Stromal cell of bone marrow (primary cell): ENCODE measurements at regions not wholly inside any gene's neighbourhood (a gene's known extent, or its start where the extent isn't known, plus 50 kb on each side); places are given as distances from the start of the nearest gene placed in this dataset.
"Not testable (repeated sequence)": the region's sequence is repeated elsewhere in the genome, so short reads cannot be mapped to it uniquely, and the experiment has no call there.

Source experiments
- DNase-seq: peaks from one replicate; pipeline ENCODE4 v3.0.0-alpha.2; 2012; ENCODE audit warnings: low read depth

DNA sequence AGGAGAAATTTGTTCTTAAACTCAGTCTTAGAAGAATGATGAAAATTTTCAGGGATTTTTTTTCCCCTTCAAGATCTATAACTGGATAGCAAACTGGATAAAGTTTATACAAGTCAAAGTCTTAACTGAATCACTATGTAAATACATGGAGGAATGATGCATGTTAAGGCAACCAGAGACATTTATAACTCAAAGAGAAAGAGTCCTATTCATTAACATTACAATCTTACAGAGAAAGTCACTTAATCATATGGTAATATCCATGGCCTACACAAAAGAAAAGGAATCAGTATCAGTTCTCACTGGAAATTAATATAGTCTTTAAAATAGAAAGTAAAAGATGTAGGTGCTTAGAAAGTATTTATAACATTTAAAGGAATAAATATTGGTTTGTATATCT lies 869.1 kb downstream of the TBL1XR1 start:
- DNase-seq = no peak

GRCh38 chr3:176326894-176327490 lies 870.3 kb downstream of the TBL1XR1 start:
- DNase-seq = not testable (repeated sequence)

GRCh38 chr3:176321532-176321931 lies 875.8 kb downstream of the TBL1XR1 start:
- not testable (repeated sequence) for DNase-seq

GRCh38 chr3:176321099-176321498 lies 876.2 kb downstream of the TBL1XR1 start:
- no peak for DNase-seq

DNA sequence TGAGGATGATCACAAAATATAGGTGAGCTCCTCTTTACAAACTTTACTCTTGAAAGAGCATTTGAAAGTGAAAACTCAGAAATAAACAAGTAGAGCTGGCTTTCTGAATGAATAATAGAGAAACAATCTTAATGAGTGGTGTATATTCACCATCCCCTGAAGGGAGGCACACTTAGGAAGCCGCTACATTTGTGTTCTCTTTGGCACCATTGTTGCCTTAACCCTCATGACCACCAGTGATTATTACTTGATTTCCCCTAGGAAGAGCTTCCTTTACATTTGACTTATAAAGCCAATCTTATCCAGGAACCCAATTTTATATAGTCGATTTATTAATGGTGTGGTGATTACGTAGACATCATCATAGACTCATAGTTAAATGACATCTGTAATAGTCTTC lies 883.9 kb downstream of the TBL1XR1 start:
- DNase-seq = no peak

GRCh38 chr3:176310641-176311040 lies 886.6 kb downstream of the TBL1XR1 start:
- no peak for DNase-seq

GRCh38 chr3:176302271-176302670 lies 895.0 kb downstream of the TBL1XR1 start:
- no peak for DNase-seq

DNA sequence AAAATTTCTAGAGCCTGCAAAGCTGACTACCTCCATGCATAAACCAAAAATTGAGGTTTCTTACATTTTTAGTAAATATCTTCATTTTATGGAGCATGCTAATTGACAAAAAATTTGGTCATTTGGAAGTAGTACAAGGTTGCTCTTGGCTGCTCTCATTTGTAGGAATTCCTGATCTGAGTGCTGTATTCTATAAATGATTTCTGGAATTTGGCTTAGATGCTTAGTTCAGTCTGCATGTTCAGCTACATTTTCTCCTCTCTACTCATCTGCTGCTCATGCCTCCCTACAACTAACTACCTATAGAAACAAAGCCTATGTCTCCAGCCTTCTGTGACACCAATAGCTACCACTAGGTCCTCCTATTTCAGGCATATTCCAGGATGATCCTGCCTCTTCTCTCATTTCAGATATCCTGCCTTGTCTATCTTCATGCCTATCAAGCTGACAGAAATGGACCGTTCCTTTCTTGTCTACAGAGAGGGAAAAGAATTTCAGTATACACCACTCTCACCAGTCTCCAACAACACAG lies 901.1 kb downstream of the TBL1XR1 start:
- DNase-seq = no peak

GRCh38 chr3:176293276-176293675 lies 904.0 kb downstream of the TBL1XR1 start:
- peak; percentile 9 for DNase-seq

GRCh38 chr3:176286476-176287085 lies 910.7 kb downstream of the TBL1XR1 start:
- peak; percentile 11 for DNase-seq

DNA sequence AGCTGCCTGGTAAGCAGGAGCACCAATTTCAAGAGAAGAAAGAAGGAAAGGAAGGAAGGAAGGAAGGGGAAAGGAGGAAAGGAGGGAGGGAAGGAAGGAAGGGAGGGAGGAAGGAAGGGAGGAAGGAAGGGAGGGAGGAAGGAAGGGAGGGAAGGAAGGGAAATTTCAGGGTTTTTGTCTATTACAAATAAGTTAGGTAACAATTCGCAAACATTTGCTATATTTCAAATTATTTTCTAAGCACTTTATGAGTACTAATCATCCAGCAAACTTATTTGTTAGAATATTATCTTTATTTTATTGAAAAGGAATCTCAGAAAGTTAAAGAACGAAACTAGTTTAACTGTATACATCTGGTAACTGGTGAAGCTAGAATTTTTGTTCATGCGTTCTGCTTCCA lies 921.7 kb downstream of the TBL1XR1 start:
- DNase-seq = no peak

DNA sequence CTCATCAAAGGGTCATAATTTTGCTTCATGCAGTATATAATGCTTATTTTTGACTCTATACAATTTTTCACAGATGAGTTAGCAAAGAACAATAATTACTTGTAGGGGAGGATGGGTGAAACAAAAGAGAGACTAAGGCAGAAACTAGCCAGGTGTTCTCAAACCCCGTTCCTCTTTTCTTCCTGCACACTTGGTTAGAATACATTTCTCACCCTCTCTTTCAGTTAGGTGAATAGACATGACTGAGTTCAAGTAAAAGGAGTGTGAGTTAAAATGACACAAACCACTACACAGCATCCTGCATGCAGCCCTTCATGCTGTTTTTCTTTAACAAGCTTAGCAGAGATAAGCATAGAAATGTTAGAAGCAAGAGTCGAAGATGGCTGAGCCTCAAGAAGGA lies 922.2 kb downstream of the TBL1XR1 start:
- no peak for DNase-seq

DNA sequence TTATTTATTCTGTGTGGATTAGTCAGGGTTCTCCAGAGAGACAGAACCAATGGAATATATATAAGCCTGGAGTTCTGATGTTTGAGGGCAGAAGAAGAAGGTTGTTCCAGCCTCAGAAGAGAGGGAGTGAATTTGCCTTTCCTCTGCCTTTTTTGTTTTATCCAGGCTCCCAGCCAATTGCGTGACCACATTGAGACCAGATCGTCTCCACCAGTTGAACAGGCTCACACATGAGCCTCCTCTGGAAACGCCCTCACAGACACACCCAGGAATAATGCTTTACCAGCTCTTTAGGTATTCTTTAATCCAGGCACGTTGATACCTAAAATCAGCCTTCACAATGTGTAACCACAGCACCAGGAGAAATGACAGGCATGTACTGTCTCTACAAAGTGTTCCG lies 923.1 kb downstream of the TBL1XR1 start:
- DNase-seq = no peak

DNA sequence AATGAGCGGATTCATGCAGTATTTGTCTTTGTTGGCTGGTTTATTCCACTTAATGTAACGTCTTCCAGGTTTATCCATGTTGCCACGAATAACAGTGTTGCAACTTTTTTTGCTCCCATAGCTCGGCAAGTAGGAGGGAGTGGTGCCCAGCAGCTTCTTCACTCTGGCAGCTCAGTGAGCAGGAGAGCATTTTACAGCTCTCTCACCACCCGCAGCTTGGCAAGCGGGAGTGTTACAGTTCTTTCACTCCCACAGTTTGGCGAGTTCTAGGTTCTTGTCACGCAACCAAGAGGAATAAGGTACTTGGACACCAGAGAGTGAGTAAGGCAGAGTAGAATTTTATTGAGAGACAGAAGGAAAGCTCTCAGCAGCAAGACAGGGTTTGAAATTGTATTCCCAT lies 935.2 kb downstream of the TBL1XR1 start:
- no peak for DNase-seq

DNA sequence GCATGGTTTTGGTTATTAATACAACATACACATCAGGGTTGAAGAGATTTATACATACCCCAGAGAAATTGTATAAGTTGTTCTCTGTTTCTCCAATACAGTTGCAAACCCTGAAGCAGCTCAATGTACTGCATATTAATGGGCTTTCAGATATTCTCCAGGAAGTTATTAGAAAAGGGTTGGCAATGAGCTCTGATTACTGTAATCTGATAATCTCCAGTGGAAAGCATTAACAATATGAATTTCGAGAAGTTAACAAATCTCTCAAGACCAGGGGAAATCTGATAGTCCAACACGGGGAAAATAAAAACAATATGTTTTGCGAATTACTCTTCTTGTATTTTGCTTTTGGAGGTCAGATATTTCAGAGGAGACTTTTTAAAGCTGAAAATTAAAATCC lies 950.1 kb downstream of the TBL1XR1 start:
- DNase-seq = no peak

DNA sequence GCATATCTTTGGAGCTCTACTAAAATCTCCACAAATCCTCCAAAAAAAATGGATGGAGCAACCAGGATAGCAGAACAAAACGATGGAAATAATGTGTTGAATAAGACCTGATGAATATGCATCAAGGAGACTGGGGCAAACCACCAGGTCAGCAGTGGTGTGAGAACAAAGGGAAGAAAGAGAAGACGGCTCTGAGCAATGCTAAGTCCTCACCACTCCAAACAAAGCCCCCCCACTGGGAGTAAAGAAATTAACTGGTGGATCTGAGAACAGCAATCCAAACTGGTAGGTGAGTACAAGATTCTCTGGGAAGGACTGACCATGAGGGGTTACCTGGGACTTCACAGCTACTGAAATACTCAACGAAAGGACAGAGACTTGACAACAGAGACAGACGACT lies 977.3 kb downstream of the TBL1XR1 start:
- no peak for DNase-seq

DNA sequence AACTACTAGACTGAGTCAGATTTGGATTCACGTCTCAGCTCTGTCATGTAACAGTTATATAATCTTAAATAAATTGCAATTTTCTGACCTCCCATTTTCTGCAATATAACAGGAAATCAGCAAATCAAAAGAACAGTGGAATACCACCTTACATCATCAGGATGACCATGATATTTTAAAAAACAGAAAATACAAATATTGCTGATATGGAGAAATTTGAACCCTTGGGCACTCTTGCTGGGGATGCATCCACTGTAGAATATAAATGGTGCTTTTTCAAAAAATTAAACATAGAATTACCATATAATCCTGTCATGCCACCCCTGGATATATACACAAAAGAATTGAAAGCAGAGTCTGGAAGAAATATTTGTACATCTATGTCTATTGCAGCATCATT lies 982.5 kb downstream of the TBL1XR1 start:
- no peak for DNase-seq

DNA sequence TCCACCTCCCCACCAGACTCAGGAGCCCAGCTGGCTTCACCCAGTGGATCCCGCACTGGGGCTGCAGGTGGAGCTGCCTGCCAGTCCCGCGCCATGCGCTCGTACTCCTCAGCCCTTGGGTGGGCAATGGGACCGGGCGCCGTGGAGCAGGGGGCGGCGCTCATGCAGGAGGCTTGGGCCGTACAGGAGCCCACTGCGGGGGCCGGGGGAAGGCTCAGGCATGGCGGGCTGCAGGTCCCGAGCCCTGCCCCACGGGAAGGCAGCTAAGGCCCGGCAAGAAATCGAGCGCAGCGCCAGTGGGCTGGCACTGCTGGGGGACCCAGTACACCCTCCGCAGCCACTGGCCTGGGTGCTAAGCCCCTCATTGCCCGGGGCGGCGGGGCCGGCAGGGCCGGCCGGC lies 984.0 kb downstream of the TBL1XR1 start:
- not testable (repeated sequence) for DNase-seq

DNA sequence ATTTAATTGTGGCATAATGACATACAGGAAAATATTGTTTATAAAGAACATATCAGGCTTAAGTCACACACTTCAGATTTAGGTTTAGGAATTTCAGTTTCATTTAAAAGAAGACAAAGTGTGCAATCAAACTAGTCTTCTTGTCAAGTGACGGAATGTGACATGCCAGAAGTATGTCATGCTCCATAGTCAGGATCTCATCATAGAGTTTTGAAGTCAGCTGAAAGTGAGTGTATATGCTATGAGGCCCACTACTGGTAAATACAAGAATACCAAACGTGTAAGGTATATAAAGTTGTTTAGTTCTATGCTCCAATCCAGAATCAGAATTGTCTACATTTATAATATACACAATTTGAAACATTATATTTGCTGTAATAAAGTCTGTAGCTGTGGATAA lies 988.4 kb downstream of the TBL1XR1 start:
- no peak for DNase-seq

- no peak for DNase-seq
Measured at GRCh38 chr3:176208283-176208682, 989.0 kb downstream of the TBL1XR1 start.

- no peak for DNase-seq
Measured at GRCh38 chr3:176206809-176207208, 990.5 kb downstream of the TBL1XR1 start.

DNA sequence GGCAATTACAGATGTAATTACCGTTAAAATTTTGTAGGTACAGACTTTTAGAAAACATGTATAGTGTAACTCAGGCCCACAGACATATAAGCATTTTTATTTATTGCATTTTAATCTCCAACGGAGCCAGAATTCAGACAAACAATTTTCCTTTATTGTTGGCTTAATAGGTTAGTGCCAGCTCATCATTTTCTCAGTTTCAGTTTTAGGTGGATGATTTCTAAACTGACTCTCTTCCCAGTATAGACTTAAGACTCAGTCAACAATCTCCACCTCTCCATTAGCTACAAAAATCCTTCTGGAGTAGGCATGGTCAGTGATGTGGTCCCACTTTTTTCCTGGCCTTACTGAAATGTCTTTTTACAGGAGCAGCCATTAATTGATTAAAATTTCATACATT lies 994.6 kb downstream of the TBL1XR1 start:
- no peak for DNase-seq

DNA sequence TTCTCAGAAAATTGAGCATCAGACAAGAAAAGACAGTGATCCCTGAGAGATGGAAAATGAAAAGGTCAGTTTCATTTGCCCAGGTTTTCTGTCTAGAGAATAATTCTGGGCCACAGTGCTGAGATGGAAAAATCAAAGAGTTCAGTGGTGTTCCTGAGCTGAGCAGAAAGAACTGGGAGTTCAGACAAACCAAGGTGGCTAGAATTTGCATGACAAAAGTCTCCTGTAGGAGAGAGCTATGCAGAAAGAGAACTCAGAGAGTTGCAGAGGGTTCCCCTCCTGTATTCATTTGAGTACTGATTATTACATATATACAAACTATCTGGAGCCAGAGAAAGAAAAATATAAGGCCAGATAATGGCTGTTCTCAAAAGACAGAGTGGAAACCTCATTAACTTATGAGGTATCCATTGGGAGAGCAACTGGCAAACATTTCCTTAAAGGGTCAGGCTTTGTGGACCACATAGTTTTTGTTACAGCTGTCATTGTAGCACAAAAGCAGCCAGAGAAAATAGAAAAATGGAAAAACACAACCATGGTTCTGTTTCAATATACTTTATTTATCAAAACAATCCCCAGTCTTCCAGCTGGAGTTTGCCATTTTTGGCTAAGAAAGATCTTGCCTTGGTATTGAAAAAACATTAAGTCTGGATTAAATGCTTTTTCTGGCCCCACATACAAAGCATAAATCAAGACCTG lies 1004.1 kb downstream of the TBL1XR1 start:
- no peak for DNase-seq
